B cell (primary cell): ENCODE measurements at regions not wholly inside any gene's neighbourhood (a gene's known extent, or its start where the extent isn't known, plus 50 kb on each side); places are given as distances from the start of the nearest gene placed in this dataset.

Experiments
- ATAC-seq: fragments of 200-7000 bp; cut with Tn5 transposase; one replicate; pipeline ENCODE4 v1.10.0; 2021; ENCODE audit warnings: low read depth, mild to moderate bottlenecking, moderate number of reproducible peaks, moderate library complexity
- CTCF ChIA-PET: fragments of 350-600 bp; sonication (Branson Sonifier 250); formaldehyde crosslinking; loops from one replicate; lab custom pipeline; 2021; ENCODE audit warnings: antibody characterized with exemption, inconsistent platforms; lab: Charles Lee
- POLR2A ChIA-PET: fragments of 350-600 bp; sonication (Branson Sonifier 250); formaldehyde crosslinking; loops from one replicate; lab custom pipeline; 2021; ENCODE audit warnings: antibody characterized with exemption; lab: Charles Lee
- DNase-seq: peaks from one replicate; pipeline ENCODE4 v3.0.0; 2013
- H2AFZ ChIP-seq: 2 replicates; pipeline ENCODE4 v1.6.1; 2012; ENCODE audit warnings: mild to moderate bottlenecking, low read depth, low read length; ENCODE audit not compliant: insufficient read depth, poor library complexity, severe bottlenecking
- H3K27ac ChIP-seq, 2 donors: 1 replicate in 1 of 2; 2 replicates in 1 of 2; pipeline ENCODE4 v1.5.1; 2012 to 2013; ENCODE audit warnings: low read length in 2 of 2, mild to moderate bottlenecking in 2 of 2, moderate library complexity in 1 of 2
- H3K27me3 ChIP-seq, 4 experiments: fragments of 200-600 bp in 1 of 4; sonication (generic) in 1 of 4; replicated peaks in 1 of 4; 1 replicate in 2 of 4; 2 replicates in 2 of 4; pipeline versions ENCODE4 v1.6.1 to v1.7.0; 2013 to 2016; ENCODE audit warnings: low read length in 3 of 4, mild to moderate bottlenecking in 2 of 4, mixed read lengths in 1 of 4, moderate library complexity in 1 of 4; ENCODE audit not compliant: insufficient read depth in 4 of 4, control insufficient read depth in 3 of 4; ENCODE audit errors: control extremely low read depth in 1 of 4
- H3K36me3 ChIP-seq, 2 experiments: replicated peaks in 1 of 2; 1 replicate in 1 of 2; 2 replicates in 1 of 2; pipeline versions ENCODE4 v1.6.1 to v1.7.1; 2013; ENCODE audit warnings: low read length in 1 of 2; ENCODE audit not compliant: insufficient read depth in 2 of 2, control insufficient read depth in 1 of 2; ENCODE audit errors: control extremely low read depth in 1 of 2, extremely low read depth in 1 of 2
- H3K4me1 ChIP-seq, 2 donors: fragments of 200-600 bp in 1 of 2; sonication (generic) in 1 of 2; 1 replicate in 1 of 2; 2 replicates in 1 of 2; pipeline versions ENCODE4 v1.5.1 to v1.6.1; 2013 to 2017; ENCODE audit warnings: low read length in 2 of 2; ENCODE audit not compliant: control insufficient read depth in 2 of 2, insufficient read depth in 2 of 2
- H3K4me2 ChIP-seq: replicated peaks from 2 replicates; pipeline ENCODE3; 2012; ENCODE audit warnings: mild to moderate bottlenecking, low read depth, low read length; ENCODE audit not compliant: poor library complexity, severe bottlenecking
- H3K4me3 ChIP-seq, 5 experiments: fragments of 200-600 bp in 1 of 5; sonication (generic) in 1 of 5; 1 replicate in 3 of 5; 2 replicates in 2 of 5; pipeline versions ENCODE4 v1.5.1 to v1.7.0; 2011 to 2016; ENCODE audit warnings: low read length in 4 of 5, mild to moderate bottlenecking in 4 of 5, low read depth in 2 of 5, control low read depth in 1 of 5, moderate library complexity in 1 of 5; ENCODE audit not compliant: insufficient read depth in 1 of 5; ENCODE audit errors: control extremely low read depth in 1 of 5, extremely low read depth in 1 of 5
- H3K79me2 ChIP-seq: fragments of 200-600 bp; sonication (generic); one replicate; pipeline ENCODE4 v1.6.0; 2016; ENCODE audit warnings: low read length; ENCODE audit not compliant: control insufficient read depth, insufficient read depth
- H3K9ac ChIP-seq: fragments of 200-600 bp; sonication (generic); 2 replicates; pipeline ENCODE4 v1.6.1; 2017; ENCODE audit warnings: mild to moderate bottlenecking, low read length, moderate library complexity
- H3K9me3 ChIP-seq, 3 donors: one replicate each; pipeline versions ENCODE4 v1.6.1 to v1.7.1; 2013; ENCODE audit warnings: low read length in 2 of 3; ENCODE audit not compliant: control insufficient read depth in 2 of 3, insufficient read depth in 1 of 3; ENCODE audit errors: control extremely low read depth in 1 of 3
- H4K20me1 ChIP-seq: 2 replicates; pipeline ENCODE4 v1.6.0; 2012; ENCODE audit warnings: mild to moderate bottlenecking, low read length; ENCODE audit not compliant: insufficient read depth, control insufficient read depth, poor library complexity, severe bottlenecking
- H3K27ac Mint-ChIP-seq: one replicate; pipeline ENCODE4 v1.8.0; 2021; ENCODE audit warnings: mixed read lengths
- H3K27me3 Mint-ChIP-seq: one replicate; pipeline ENCODE4 v1.8.0; 2021; ENCODE audit warnings: mixed read lengths
- H3K4me1 Mint-ChIP-seq: one replicate; pipeline ENCODE4 v1.8.0; 2021; ENCODE audit warnings: mixed read lengths
- H3K4me3 Mint-ChIP-seq: one replicate; pipeline ENCODE4 v1.8.0; 2021; ENCODE audit warnings: mixed read lengths
- H3K9me3 Mint-ChIP-seq: one replicate; pipeline ENCODE4 v1.8.0; 2022; ENCODE audit warnings: mixed read lengths; ENCODE audit not compliant: insufficient read depth
- EZH2 ChIP-seq: IDR thresholded peaks from 2 replicates; pipeline ENCODE4 v1.6.1; 2012; ENCODE audit warnings: borderline replicate concordance, low read depth, mild to moderate bottlenecking, moderate library complexity, low read length; ENCODE audit not compliant: insufficient read depth, poor library complexity, severe bottlenecking
- WGBS: methylation state at CpG from one replicate; pipeline ENCODE4 v1.1.5; 2013; ENCODE audit warnings: missing lambda C conversion rate; ENCODE audit not compliant: insufficient coverage; 5-methylcytosine and 5-hydroxymethylcytosine counted together
- intact Hi-C: fragments of 100-400 bp; cut with micrococcal nuclease; formaldehyde crosslinking; loops from one replicate; pipeline ENCODE4 v1.10.0; 2022
- TF ChIP-seq, protein P1 (sequence below): fragments of 200-600 bp; IDR thresholded peaks from one replicate; pipeline ENCODE4 v1.8.0; 2022; ENCODE audit warnings: antibody characterized with exemption, mild to moderate bottlenecking

- no peaks in the 10 kb centered on the region for H3K4me1 ChIP-seq
- no peak overlapping the region for H2AFZ ChIP-seq
- DNase-seq (no peak), ATAC-seq (no peak)
- no peaks in the 10 kb centered on the region for H3K79me2 ChIP-seq
- intact Hi-C loops = no loop called here
- Mint-ChIP-seq H3K9me3 (peaks cover 5% of the 10 kb centered on the region), H3K27me3 (no peaks in the 10 kb centered on the region), H3K4me3 (no peak overlapping the region), H3K4me1 (no peaks in the 10 kb centered on the region), H3K27ac (no peak overlapping the region)
- CTCF ChIA-PET = interaction anchor here (1.4 kb wide), 1 partner anchor 28 kb away, joined by 3 read pairs; no protein-coding TSS in a partner anchor
- no peak overlapping the region for H3K27ac ChIP-seq
- H3K9ac ChIP-seq = no peak overlapping the region
- no peaks in the 10 kb centered on the region for H3K36me3 ChIP-seq
- H3K4me3 ChIP-seq = no peak overlapping the region
- no CpG with 5 or more reads among the region's 1 CpG for WGBS
- H4K20me1 ChIP-seq = no peaks in the 10 kb centered on the region
- no peak overlapping the region for H3K4me2 ChIP-seq
- POLR2A ChIA-PET = no interaction called here
- TF ChIP-seq, protein P1, sequence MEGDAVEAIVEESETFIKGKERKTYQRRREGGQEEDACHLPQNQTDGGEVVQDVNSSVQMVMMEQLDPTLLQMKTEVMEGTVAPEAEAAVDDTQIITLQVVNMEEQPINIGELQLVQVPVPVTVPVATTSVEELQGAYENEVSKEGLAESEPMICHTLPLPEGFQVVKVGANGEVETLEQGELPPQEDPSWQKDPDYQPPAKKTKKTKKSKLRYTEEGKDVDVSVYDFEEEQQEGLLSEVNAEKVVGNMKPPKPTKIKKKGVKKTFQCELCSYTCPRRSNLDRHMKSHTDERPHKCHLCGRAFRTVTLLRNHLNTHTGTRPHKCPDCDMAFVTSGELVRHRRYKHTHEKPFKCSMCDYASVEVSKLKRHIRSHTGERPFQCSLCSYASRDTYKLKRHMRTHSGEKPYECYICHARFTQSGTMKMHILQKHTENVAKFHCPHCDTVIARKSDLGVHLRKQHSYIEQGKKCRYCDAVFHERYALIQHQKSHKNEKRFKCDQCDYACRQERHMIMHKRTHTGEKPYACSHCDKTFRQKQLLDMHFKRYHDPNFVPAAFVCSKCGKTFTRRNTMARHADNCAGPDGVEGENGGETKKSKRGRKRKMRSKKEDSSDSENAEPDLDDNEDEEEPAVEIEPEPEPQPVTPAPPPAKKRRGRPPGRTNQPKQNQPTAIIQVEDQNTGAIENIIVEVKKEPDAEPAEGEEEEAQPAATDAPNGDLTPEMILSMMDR = no peak
- TF ChIP-seq EZH2 = no peak
- H3K9me3 ChIP-seq = peaks cover 5 to 6% (median 6%) of the 10 kb centered on the region in 3 donors
- no peaks in the 10 kb centered on the region for H3K27me3 ChIP-seq
Measured at GRCh38 chr1:101337968-101338367, 101.1 kb downstream of the S1PR1 start.

GRCh38 chr1:101338714-101339430, 102.1 kb downstream of the S1PR1 start:
- H2AFZ ChIP-seq = no peak overlapping the region
- H3K9me3 Mint-ChIP-seq = peaks cover 5% of the 10 kb centered on the region
- no peak overlapping the region for H3K4me3 ChIP-seq
- intact Hi-C loops = no loop called here
- no peak overlapping the region for H3K4me3 Mint-ChIP-seq
- no peaks in the 10 kb centered on the region for H3K27me3 Mint-ChIP-seq
- H3K4me2 ChIP-seq = no peak overlapping the region
- H3K27me3 ChIP-seq = no peaks in the 10 kb centered on the region
- no peak for TF ChIP-seq EZH2
- TF ChIP-seq, protein P1 = no peak
- H3K27ac ChIP-seq = no peak overlapping the region
- no peak for ATAC-seq
- POLR2A ChIA-PET = no interaction called here
- H4K20me1 ChIP-seq = no peaks in the 10 kb centered on the region
- H3K79me2 ChIP-seq = no peaks in the 10 kb centered on the region
- H3K27ac Mint-ChIP-seq = no peak overlapping the region
- CTCF ChIA-PET = interaction anchor here (1.4 kb wide), 1 partner anchor 29 kb away, joined by 3 read pairs; no protein-coding TSS in a partner anchor
- no peak overlapping the region for H3K9ac ChIP-seq
- no peaks in the 10 kb centered on the region for H3K4me1 ChIP-seq
- no peaks in the 10 kb centered on the region for H3K36me3 ChIP-seq
- WGBS = 57% methylated on average over 3 of the region's 5 CpGs
- H3K4me1 Mint-ChIP-seq = no peaks in the 10 kb centered on the region
- peaks cover 5 to 6% (median 5%) of the 10 kb centered on the region in 3 donors for H3K9me3 ChIP-seq
- DNase-seq = no peak
